ENCODE measurements at regions not wholly inside any gene's neighbourhood (a gene's known extent, or its start where the extent isn't known, plus 50 kb on each side); places are given as distances from the start of the nearest gene placed in this dataset.

GRCh38 chr12:19880721-19881120, 441.4 kb downstream of the AEBP2 start:
- TF ChIP-seq TAF1 (IDR thresholded peaks at IDR 0.05; ENCODE audit: low read depth) (no peak), CREB1 (IDR thresholded peaks at IDR 0.05; ENCODE audit: low read depth) (no peak), CEBPB (IDR thresholded peaks at IDR 0.05) (no peak), YY1 (IDR thresholded peaks at IDR 0.05; ENCODE audit: low read depth) (no peak)
